HepG2 (cell line): ENCODE measurements at regions not wholly inside any gene's neighbourhood (a gene's known extent, or its start where the extent isn't known, plus 50 kb on each side); places are given as distances from the start of the nearest gene placed in this dataset.

Source experiments
- ATAC-seq: fragments of 200-7000 bp; cut with Tn5 transposase; 3 replicates; pipeline ENCODE4 v1.9.1; 2020; ENCODE audit warnings: mild to moderate bottlenecking, moderate library complexity
- BruUV-seq: library from RNA; stranded (reverse); fragments of 400-500 nt; replicated peaks from 2 replicates; lab custom pipeline; 2021; lab: Mats Ljungman, UMichigan
- CTCF ChIA-PET: fragments of 300-600 bp; formaldehyde crosslinking; extraction: SDS; loops from one replicate; lab custom pipeline; 2021; ENCODE audit warnings: low total read pairs, inconsistent platforms, low intra/inter-chr PET ratio; lab: Yijun Ruan, JAX
- POLR2A ChIA-PET: fragments of 350-600 bp; sonication (Branson Sonifier 250); formaldehyde crosslinking; loops from one replicate; lab custom pipeline; 2020; ENCODE audit warnings: antibody characterized with exemption, inconsistent platforms; lab: Yijun Ruan, JAX
- DNase-seq: peaks from one replicate; pipeline ENCODE4 v3.0.0-alpha.2; 2015; ENCODE audit warnings: low spot score
- FAIRE-seq: peaks from 3 replicates; lab custom pipeline; 2011; peaks lifted over from hg19 to GRCh38; lab: Jason Lieb, UNC
- H2AFZ ChIP-seq: one replicate; pipeline ENCODE4 v1.6.1; 2011; ENCODE audit warnings: low read length, inconsistent platforms
- H3K27ac ChIP-seq: fragments of 300-600 bp; 3 replicates; pipeline ENCODE4 v1.8.0; 2011; ENCODE audit warnings: mixed run types, mild to moderate bottlenecking, mixed read lengths, low read length, inconsistent platforms; ENCODE audit not compliant: insufficient read depth; ENCODE audit errors: extremely low read length
- H3K27me3 ChIP-seq, 2 experiments: fragments of 200-600 bp in 1 of 2; 2 replicates in 1 of 2; 3 replicates in 1 of 2; pipeline versions ENCODE4 v1.6.0 to v1.8.0; 2011; ENCODE audit warnings: low read length in 2 of 2, mild to moderate bottlenecking in 2 of 2, moderate library complexity in 2 of 2, inconsistent platforms in 1 of 2; ENCODE audit not compliant: insufficient read depth in 2 of 2, control insufficient read depth in 1 of 2
- H3K36me3 ChIP-seq, 2 experiments: fragments of 200-600 bp in 1 of 2; replicated peaks in 1 of 2; 2 replicates in 1 of 2; 3 replicates in 1 of 2; pipeline versions ENCODE4 v1.5.1 to v1.8.0; 2011; ENCODE audit warnings: low read length in 2 of 2, inconsistent platforms in 1 of 2; ENCODE audit not compliant: insufficient read depth in 2 of 2, control insufficient read depth in 1 of 2
- H3K4me1 ChIP-seq: 2 replicates; pipeline ENCODE4 v1.5.1; 2012; ENCODE audit warnings: low read length, inconsistent platforms; ENCODE audit not compliant: insufficient read depth
- H3K4me2 ChIP-seq: 2 replicates; pipeline ENCODE4 v1.6.0; 2011; ENCODE audit warnings: low read depth, low read length, inconsistent platforms
- H3K4me3 ChIP-seq, 3 experiments: fragments of 200-600 bp in 1 of 3; sonication (generic), shearing (Covaris generic) in 1 of 3; replicated peaks in 1 of 3; 2 replicates each; pipeline ENCODE4 v1.5.1; 2011 to 2016; ENCODE audit warnings: low read length in 3 of 3, inconsistent platforms in 2 of 3, low read depth in 2 of 3, mild to moderate bottlenecking in 2 of 3, control low read depth in 1 of 3, mixed read lengths in 1 of 3; ENCODE audit not compliant: insufficient read depth in 1 of 3
- H3K79me2 ChIP-seq: one replicate; pipeline ENCODE4 v1.6.1; 2011; ENCODE audit warnings: low read length, inconsistent platforms; ENCODE audit not compliant: insufficient read depth
- H3K9ac ChIP-seq: 2 replicates; pipeline ENCODE4 v1.6.0; 2011; ENCODE audit warnings: mild to moderate bottlenecking, low read depth, low read length, inconsistent platforms; ENCODE audit not compliant: insufficient read depth
- H3K9me3 ChIP-seq: 2 replicates; pipeline ENCODE4 v1.5.1; 2012; ENCODE audit warnings: mild to moderate bottlenecking, low read length
- H4K20me1 ChIP-seq: 2 replicates; pipeline ENCODE4 v1.6.0; 2011; ENCODE audit warnings: inconsistent platforms, mild to moderate bottlenecking, low read length, moderate library complexity; ENCODE audit not compliant: insufficient read depth
- HNRNPK ChIP-seq: fragments of 200-400 bp; formaldehyde crosslinking; IDR thresholded peaks from 2 replicates; pipeline ENCODE4 v1.6.1; 2018; ENCODE audit warnings: low read length, low read depth, moderate library complexity, mild to moderate bottlenecking; ENCODE audit not compliant: poor library complexity, severe bottlenecking
- RFX5 ChIP-seq: IDR thresholded peaks from 2 replicates; pipeline ENCODE4 v1.6.1; 2011; ENCODE audit warnings: low read depth, low read length, improper control_type of control experiment
- ZFP36 ChIP-seq: fragments of 150-350 bp; IDR thresholded peaks from 2 replicates; pipeline ENCODE4 v1.6.1; 2018; ENCODE audit warnings: borderline replicate concordance, low read length, low read depth; ENCODE audit not compliant: partially characterized antibody
- ZFP90 ChIP-seq: sonication (generic); formaldehyde crosslinking; IDR thresholded peaks from 2 replicates; pipeline ENCODE4 v1.8.0; 2022; ENCODE audit warnings: missing genetic modification reagents, mild to moderate bottlenecking, inconsistent platforms, borderline replicate concordance
- ZUFSP ChIP-seq: sonication (generic); formaldehyde crosslinking; IDR thresholded peaks from 2 replicates; pipeline ENCODE4 v1.9.0; 2021; ENCODE audit warnings: missing genetic modification reagents, mild to moderate bottlenecking, borderline replicate concordance
- WGBS: methylation state at CpG from one replicate; pipeline ENCODE4 v1.1.6; 2017; ENCODE audit warnings: low lambda C conversion rate; 5-methylcytosine and 5-hydroxymethylcytosine counted together
- in situ Hi-C: cut with HindIII; loops from 2 replicates; pipeline ENCODE4 v1.10.0; 2017; ENCODE audit warnings: low pct_unique_long_range_greater_than_20kb; ENCODE audit not compliant: extremely low pct_ligation_motif_present
- intact Hi-C: fragments of 100-400 bp; cut with micrococcal nuclease; formaldehyde crosslinking; loops from one replicate; pipeline ENCODE4 v1.10.0; 2022; ENCODE audit not compliant: unreplicated experiment

- ChIA-PET CTCF (no interaction called here), POLR2A (no interaction called here)
- Histone ChIP-seq H4K20me1 (no peaks in the 10 kb centered on the region), H3K4me1 (no peaks in the 10 kb centered on the region), H2AFZ (no peak overlapping the region), H3K36me3 (no peaks in the 10 kb centered on the region), H3K9me3 (peaks cover 82% of the 10 kb centered on the region), H3K27ac (no peak overlapping the region), H3K4me2 (no peak overlapping the region), H3K79me2 (no peaks in the 10 kb centered on the region), H3K4me3 (no peak overlapping the region), H3K9ac (no peak overlapping the region), H3K27me3 (no peaks in the 10 kb centered on the region)
- 0% methylated on average over 1 of the region's 1 CpG for WGBS
- in situ Hi-C loops: no loop called here
- no peak for ATAC-seq
- no peak for DNase-seq
- BruUV-seq: no TSS peak
- intact Hi-C loops: no loop called here
- no peak for FAIRE-seq
- no peak for TF ChIP-seq ZFP90 (CRISPR knock-in tag)
These were observed 705.4 kb downstream of the MAFB start for GRCh38 chr20:39983655-39984054.

- FAIRE-seq: no peak
- WGBS: 3% methylated on average over 2 of the region's 2 CpGs
- Histone ChIP-seq H4K20me1 (no peaks in the 10 kb centered on the region), H3K36me3 (no peaks in the 10 kb centered on the region), H3K4me1 (no peaks in the 10 kb centered on the region), H3K4me3 (no peak overlapping the region), H3K9me3 (peaks cover 79% of the 10 kb centered on the region), H3K4me2 (no peak overlapping the region), H3K79me2 (no peaks in the 10 kb centered on the region)
- in situ Hi-C loops: no loop called here
- CTCF ChIA-PET: no interaction called here
- TF ChIP-seq ZFP36: no peak
- TF ChIP-seq RFX5: no peak
- TF ChIP-seq HNRNPK: no peak
- TF ChIP-seq ZUFSP (CRISPR knock-in tag): no peak
- TF ChIP-seq, all 625 proteins: peak for 0
- POLR2A ChIA-PET: no interaction called here
- DNase-seq: no peak
- Histone ChIP-seq H3K27ac (no peak overlapping the region), H3K27me3 (no peaks in the 10 kb centered on the region), H2AFZ (no peak overlapping the region), H3K9ac (no peak overlapping the region)
- no peak for ATAC-seq
- intact Hi-C loops: no loop called here
- no TSS peak for BruUV-seq
These were observed 705.9 kb downstream of the MAFB start for GRCh38 chr20:39983183-39983582.
